Gastroesophageal sphincter (tissue), 3 donors: ENCODE measurements at regions not wholly inside any gene's neighbourhood (a gene's known extent, or its start where the extent isn't known, plus 50 kb on each side); places are given as distances from the start of the nearest gene placed in this dataset.

Source experiments
- POLR2A ChIP-seq, 2 donors: fragments of 450-650 bp; IDR thresholded peaks; one replicate each; pipeline ENCODE4 v1.6.1; 2017; ENCODE audit warnings: antibody characterized with exemption in 2 of 2, mild to moderate bottlenecking in 2 of 2, moderate library complexity in 1 of 2
- POLR2AphosphoS5 ChIP-seq: sonication (generic); formaldehyde crosslinking; IDR thresholded peaks from one replicate; pipeline ENCODE4 v1.6.1; 2017; ENCODE audit warnings: antibody characterized with exemption
- TF ChIP-seq, protein P1 (sequence below), 4 experiments: fragments of 200-600 bp in 2 of 4; fragments of 450-650 bp in 2 of 4; sonication (generic) in 1 of 4; IDR thresholded peaks; one replicate each; pipeline ENCODE4 v1.5.1; 2017 to 2019; ENCODE audit warnings: antibody characterized with exemption in 4 of 4, mild to moderate bottlenecking in 2 of 4, moderate library complexity in 2 of 4

GRCh38 chr3:180131169-180131568, 94.4 kb upstream of the PEX5L start:
- TF ChIP-seq, protein P1, sequence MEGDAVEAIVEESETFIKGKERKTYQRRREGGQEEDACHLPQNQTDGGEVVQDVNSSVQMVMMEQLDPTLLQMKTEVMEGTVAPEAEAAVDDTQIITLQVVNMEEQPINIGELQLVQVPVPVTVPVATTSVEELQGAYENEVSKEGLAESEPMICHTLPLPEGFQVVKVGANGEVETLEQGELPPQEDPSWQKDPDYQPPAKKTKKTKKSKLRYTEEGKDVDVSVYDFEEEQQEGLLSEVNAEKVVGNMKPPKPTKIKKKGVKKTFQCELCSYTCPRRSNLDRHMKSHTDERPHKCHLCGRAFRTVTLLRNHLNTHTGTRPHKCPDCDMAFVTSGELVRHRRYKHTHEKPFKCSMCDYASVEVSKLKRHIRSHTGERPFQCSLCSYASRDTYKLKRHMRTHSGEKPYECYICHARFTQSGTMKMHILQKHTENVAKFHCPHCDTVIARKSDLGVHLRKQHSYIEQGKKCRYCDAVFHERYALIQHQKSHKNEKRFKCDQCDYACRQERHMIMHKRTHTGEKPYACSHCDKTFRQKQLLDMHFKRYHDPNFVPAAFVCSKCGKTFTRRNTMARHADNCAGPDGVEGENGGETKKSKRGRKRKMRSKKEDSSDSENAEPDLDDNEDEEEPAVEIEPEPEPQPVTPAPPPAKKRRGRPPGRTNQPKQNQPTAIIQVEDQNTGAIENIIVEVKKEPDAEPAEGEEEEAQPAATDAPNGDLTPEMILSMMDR (IDR thresholded peaks at IDR 0.05) = no peak
- TF ChIP-seq POLR2A (IDR thresholded peaks at IDR 0.05) (no peak), POLR2AphosphoS5 (no peak)
